Stomach (tissue), 4 donors: ENCODE measurements at regions not wholly inside any gene's neighbourhood (a gene's known extent, or its start where the extent isn't known, plus 50 kb on each side); places are given as distances from the start of the nearest gene placed in this dataset.

Experiments
- EP300 ChIP-seq: sonication (generic); formaldehyde crosslinking; IDR thresholded peaks from one replicate; pipeline ENCODE4 v1.6.1; 2017; ENCODE audit warnings: antibody characterized with exemption
- POLR2A ChIP-seq, 4 donors: fragments of 450-650 bp; IDR thresholded peaks; one replicate each; pipeline ENCODE4 v1.6.1; 2016; ENCODE audit warnings: antibody characterized with exemption in 4 of 4, control low read depth in 2 of 4, mild to moderate bottlenecking in 1 of 4, moderate library complexity in 1 of 4
- POLR2AphosphoS5 ChIP-seq, 3 donors: sonication (generic); formaldehyde crosslinking; IDR thresholded peaks; one replicate each; pipeline ENCODE4 v1.6.1; 2016; ENCODE audit warnings: antibody characterized with exemption in 3 of 3
- TF ChIP-seq, protein P1 (sequence below), 7 experiments: fragments of 450-650 bp in 4 of 7; fragments of 200-600 bp in 3 of 7; sonication (generic) in 3 of 7; IDR thresholded peaks; one replicate each; pipeline ENCODE4 v1.5.1; 2016 to 2019; ENCODE audit warnings: antibody characterized with exemption in 7 of 7, control low read depth in 2 of 7, mild to moderate bottlenecking in 1 of 7

DNA sequence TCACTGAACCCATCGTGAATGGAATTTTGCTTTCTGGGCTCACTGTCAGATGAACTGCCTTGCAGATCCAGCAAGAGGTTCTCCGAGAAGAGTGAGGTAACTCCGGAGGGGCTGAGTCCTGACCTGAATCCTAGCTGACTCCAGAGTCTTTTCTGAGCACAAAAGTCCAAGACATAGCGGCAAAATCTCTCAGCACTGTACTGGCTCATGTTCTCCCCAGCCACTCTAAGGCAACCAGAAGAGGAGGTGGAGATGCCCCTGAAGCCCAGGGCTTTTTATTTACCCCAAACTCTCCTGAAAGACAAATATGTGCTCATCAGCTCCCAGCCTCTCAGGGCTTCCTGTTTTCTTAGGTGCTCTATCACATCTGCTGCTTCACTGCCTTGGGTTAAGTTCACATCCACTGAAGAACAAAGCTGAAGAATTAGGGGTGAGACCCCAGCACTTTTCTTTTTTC, 221.8 kb downstream of the MREG start:
- TF ChIP-seq, protein P1, sequence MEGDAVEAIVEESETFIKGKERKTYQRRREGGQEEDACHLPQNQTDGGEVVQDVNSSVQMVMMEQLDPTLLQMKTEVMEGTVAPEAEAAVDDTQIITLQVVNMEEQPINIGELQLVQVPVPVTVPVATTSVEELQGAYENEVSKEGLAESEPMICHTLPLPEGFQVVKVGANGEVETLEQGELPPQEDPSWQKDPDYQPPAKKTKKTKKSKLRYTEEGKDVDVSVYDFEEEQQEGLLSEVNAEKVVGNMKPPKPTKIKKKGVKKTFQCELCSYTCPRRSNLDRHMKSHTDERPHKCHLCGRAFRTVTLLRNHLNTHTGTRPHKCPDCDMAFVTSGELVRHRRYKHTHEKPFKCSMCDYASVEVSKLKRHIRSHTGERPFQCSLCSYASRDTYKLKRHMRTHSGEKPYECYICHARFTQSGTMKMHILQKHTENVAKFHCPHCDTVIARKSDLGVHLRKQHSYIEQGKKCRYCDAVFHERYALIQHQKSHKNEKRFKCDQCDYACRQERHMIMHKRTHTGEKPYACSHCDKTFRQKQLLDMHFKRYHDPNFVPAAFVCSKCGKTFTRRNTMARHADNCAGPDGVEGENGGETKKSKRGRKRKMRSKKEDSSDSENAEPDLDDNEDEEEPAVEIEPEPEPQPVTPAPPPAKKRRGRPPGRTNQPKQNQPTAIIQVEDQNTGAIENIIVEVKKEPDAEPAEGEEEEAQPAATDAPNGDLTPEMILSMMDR (IDR thresholded peaks at IDR 0.05) = no peak
- TF ChIP-seq POLR2A (IDR thresholded peaks at IDR 0.05) = no peak
- no peak for TF ChIP-seq POLR2AphosphoS5 (IDR thresholded peaks at IDR 0.05)
- no peak for TF ChIP-seq EP300
